Heart left ventricle (tissue), 16 donors: ENCODE measurements at regions not wholly inside any gene's neighbourhood (a gene's known extent, or its start where the extent isn't known, plus 50 kb on each side); places are given as distances from the start of the nearest gene placed in this dataset.

Experiments used
- ATAC-seq, 4 donors: fragments of 200-7000 bp; cut with Tn5 transposase; one replicate each; pipeline ENCODE4 v1.9.1; 2020 to 2022; ENCODE audit warnings: moderate library complexity in 4 of 4, mild to moderate bottlenecking in 3 of 4, moderate number of reproducible peaks in 1 of 4
- DNase-seq, 5 donors: peaks; one replicate each; pipeline ENCODE4 v3.0.0-alpha.2; 2020
- H3K27ac ChIP-seq, 12 donors: fragments of 200-600 bp; sonication (generic) in 4 of 12; one replicate each; pipeline versions ENCODE4 v1.5.0 to v1.8.0; 2016 to 2022; ENCODE audit warnings: mild to moderate bottlenecking in 2 of 12
- H3K27me3 ChIP-seq, 9 donors: fragments of 200-600 bp; sonication (generic) in 2 of 9; one replicate each; pipeline versions ENCODE4 v1.5.1 to v1.8.0; 2016 to 2022; ENCODE audit warnings: mild to moderate bottlenecking in 3 of 9
- H3K36me3 ChIP-seq, 9 donors: fragments of 200-600 bp; sonication (generic) in 2 of 9; one replicate each; pipeline versions ENCODE4 v1.5.0 to v1.8.0; 2018 to 2022; ENCODE audit warnings: mild to moderate bottlenecking in 2 of 9
- H3K4me1 ChIP-seq, 12 donors: fragments of 200-600 bp; sonication (generic) in 4 of 12; one replicate each; pipeline versions ENCODE4 v1.5.0 to v1.8.0; 2016 to 2022; ENCODE audit warnings: mild to moderate bottlenecking in 3 of 12
- H3K4me3 ChIP-seq, 12 donors: fragments of 200-600 bp; sonication (generic) in 4 of 12; one replicate each; pipeline versions ENCODE4 v1.5.0 to v1.8.0; 2017 to 2022; ENCODE audit warnings: mild to moderate bottlenecking in 9 of 12, moderate library complexity in 4 of 12
- H3K9me3 ChIP-seq, 12 donors: fragments of 200-600 bp; sonication (generic) in 4 of 12; one replicate each; pipeline versions ENCODE4 v1.5.0 to v1.8.0; 2016 to 2022; ENCODE audit warnings: mild to moderate bottlenecking in 1 of 12
- CTCF ChIP-seq, 12 donors: fragments of 200-600 bp; sonication (generic) in 4 of 12; IDR thresholded peaks; one replicate each; pipeline versions ENCODE4 v1.5.0 to v1.8.0; 2018 to 2022; ENCODE audit warnings: antibody characterized with exemption in 12 of 12, mild to moderate bottlenecking in 5 of 12
- POLR2A ChIP-seq, 2 donors: fragments of 450-650 bp; IDR thresholded peaks; one replicate each; pipeline ENCODE4 v1.6.1; 2017; ENCODE audit warnings: antibody characterized with exemption in 2 of 2, mild to moderate bottlenecking in 2 of 2, moderate library complexity in 2 of 2
- WGBS, 4 donors: extraction: QIAGEN DNeasy Blood & Tissue Kit in 2 of 4; methylation state at CpG; one replicate each; pipeline versions ENCODE4 v1.1.5 to v1.1.7; 2013 to 2018; 5-methylcytosine and 5-hydroxymethylcytosine counted together
- intact Hi-C, 10 donors: fragments of 100-400 bp; cut with DNase I; formaldehyde crosslinking; loops; one replicate each; pipeline versions ENCODE4 v1.11.1 to v1.14.2; 2022
- donor health status: ischemic (EF 13 %, LVEDD 7.1; RV severe dilation, severe dysfunction).
- donor health status: healthy with polysubstance abuse.
- donor health status: DM: no; HTN: yes; CAD: no.
- donor health status: DM: no; HTN: no; CAD: no.
- donor health status: ischemic (EF 25% LVEDD 6.9; RV normal size, moderate dysfunction).
- donor health status: ischemic (EF 25% LVEDD 5.7; RV mildly dilated, moderate dysfunction).
- donor health status: healthy.
- donor health status: DM: yes; HTN: yes; CAD: no.
- donor health status: ischemic (EF 35%, LVEDD 5.7; RV mildly dilated, moderate dysfunction).
- donor health status: nonischemic (EF 11% LVEDD 7.7; RV severe dilation, severe dysfunction).
- donor health status: DM: yes; HTN: yes; CAD: no.
- donor health status: PGD.
- donor health status: ischemic (EF 29% LVEDD 5.4; RV normal size, mild dysfunction).
- donor health status: nonischemic (EF 23%, LVEDD 6.1; RV moderate dilation, normal function).

GRCh38 chr4:36773467-36773866 lies 471.1 kb upstream of the NWD2 start:
- 57 to 83% (median 78%) methylated on average over 2 of the region's 2 CpGs for WGBS, 4 donors
- ATAC-seq, result no peak
- no peaks in the 10 kb centered on the region for H3K27me3 ChIP-seq
- intact Hi-C loops, result no loop called here
- TF ChIP-seq POLR2A (IDR thresholded peaks at IDR 0.05), result no peak
- no peak for TF ChIP-seq CTCF (IDR thresholded peaks at IDR 0.05)
- no peak overlapping the region for H3K4me3 ChIP-seq
- DNase-seq, result no peak
- H3K9me3 ChIP-seq, result no peaks in the 10 kb centered on the region
- H3K4me1 ChIP-seq, result no peaks in the 10 kb centered on the region
- H3K36me3 ChIP-seq, result no peaks in the 10 kb centered on the region
- H3K27ac ChIP-seq, result no peak overlapping the region

- H3K27ac ChIP-seq, result no peak overlapping the region
- no peaks in the 10 kb centered on the region for H3K4me1 ChIP-seq
- TF ChIP-seq POLR2A (IDR thresholded peaks at IDR 0.05), result no peak
- no peak for TF ChIP-seq CTCF (IDR thresholded peaks at IDR 0.05)
- no peak for DNase-seq
- no peak for ATAC-seq
- no peaks in the 10 kb centered on the region for H3K27me3 ChIP-seq
- H3K4me3 ChIP-seq, result no peak overlapping the region
- H3K9me3 ChIP-seq, result no peaks in the 10 kb centered on the region
- intact Hi-C loops, result no loop called here
- no peaks in the 10 kb centered on the region for H3K36me3 ChIP-seq
Measured at GRCh38 chr4:36775544-36775943, 469.0 kb upstream of the NWD2 start.

- DNase-seq, result no peak
- H3K27ac ChIP-seq, result no peak overlapping the region
- no peak overlapping the region for H3K4me3 ChIP-seq
- H3K27me3 ChIP-seq, result no peaks in the 10 kb centered on the region
- intact Hi-C loops, result no loop called here
- H3K4me1 ChIP-seq, result no peaks in the 10 kb centered on the region
- no peaks in the 10 kb centered on the region for H3K36me3 ChIP-seq
- no peak for ATAC-seq
- H3K9me3 ChIP-seq, result no peaks in the 10 kb centered on the region
- WGBS, 4 donors, result 85 to 90% (median 88%) methylated on average over 1 of the region's 1 CpG
- TF ChIP-seq CTCF (IDR thresholded peaks at IDR 0.05), result no peak
- no peak for TF ChIP-seq POLR2A (IDR thresholded peaks at IDR 0.05)
Measured at GRCh38 chr4:36779601-36780000, 464.9 kb upstream of the NWD2 start.

- Histone ChIP-seq H3K36me3 (no peaks in the 10 kb centered on the region), H3K27ac (no peak overlapping the region), H3K27me3 (no peaks in the 10 kb centered on the region), H3K4me3 (no peak overlapping the region), H3K9me3 (no peaks in the 10 kb centered on the region), H3K4me1 (no peaks in the 10 kb centered on the region)
- WGBS, 4 donors, result 55 to 73% (median 60%) methylated on average over 3 of the region's 3 CpGs
- intact Hi-C loops, result no loop called here
- ATAC-seq, result no peak
- TF ChIP-seq POLR2A (IDR thresholded peaks at IDR 0.05), result no peak
- TF ChIP-seq CTCF (IDR thresholded peaks at IDR 0.05), result no peak
- no peak for DNase-seq
Measured at GRCh38 chr4:36785973-36786372, 458.6 kb upstream of the NWD2 start.
